GM12891 (cell line): ENCODE measurements at regions not wholly inside any gene's neighbourhood (a gene's known extent, or its start where the extent isn't known, plus 50 kb on each side); places are given as distances from the start of the nearest gene placed in this dataset.

Experiments used
- DNase-seq: peaks from one replicate; pipeline ENCODE4 v3.0.0; 2011; ENCODE audit warnings: low spot score; ENCODE audit not compliant: insufficient read length
- FAIRE-seq: peaks from 2 replicates; lab custom pipeline; 2011; peaks lifted over from hg19 to GRCh38; lab: Jason Lieb, UNC
- PAX5 ChIP-seq: IDR thresholded peaks from 2 replicates; pipeline ENCODE4 v1.6.1; 2011; ENCODE audit warnings: low read length, moderate library complexity, mild to moderate bottlenecking; ENCODE audit not compliant: insufficient read depth, severe bottlenecking
- POLR2A ChIP-seq: IDR thresholded peaks from 2 replicates; pipeline ENCODE4 v1.6.1; 2011; ENCODE audit warnings: low read depth, low read length, control low read depth
- POLR2AphosphoS5 ChIP-seq: IDR thresholded peaks from 2 replicates; pipeline ENCODE4 v1.6.1; 2011; ENCODE audit warnings: low read depth, low read length, control low read depth
- POU2F2 ChIP-seq: IDR thresholded peaks from 2 replicates; pipeline ENCODE4 v1.6.1; 2011; ENCODE audit warnings: low read depth, mild to moderate bottlenecking, control low read depth, low read length, moderate library complexity
- SPI1 ChIP-seq: IDR thresholded peaks from 2 replicates; pipeline ENCODE4 v1.6.1; 2011; ENCODE audit warnings: low read depth, low read length, control low read depth
- TAF1 ChIP-seq: IDR thresholded peaks from 2 replicates; pipeline ENCODE4 v1.6.1; 2011; ENCODE audit warnings: low read depth, low read length, control low read depth

GRCh38 chr6:120005292-120005976, 655.9 kb upstream of the MAN1A1 start:
- TF ChIP-seq POLR2AphosphoS5 = no peak
- no peak for TF ChIP-seq SPI1
- no peak for TF ChIP-seq POLR2A
- no peak for TF ChIP-seq POU2F2
- FAIRE-seq = no peak
- DNase-seq = no peak

DNA sequence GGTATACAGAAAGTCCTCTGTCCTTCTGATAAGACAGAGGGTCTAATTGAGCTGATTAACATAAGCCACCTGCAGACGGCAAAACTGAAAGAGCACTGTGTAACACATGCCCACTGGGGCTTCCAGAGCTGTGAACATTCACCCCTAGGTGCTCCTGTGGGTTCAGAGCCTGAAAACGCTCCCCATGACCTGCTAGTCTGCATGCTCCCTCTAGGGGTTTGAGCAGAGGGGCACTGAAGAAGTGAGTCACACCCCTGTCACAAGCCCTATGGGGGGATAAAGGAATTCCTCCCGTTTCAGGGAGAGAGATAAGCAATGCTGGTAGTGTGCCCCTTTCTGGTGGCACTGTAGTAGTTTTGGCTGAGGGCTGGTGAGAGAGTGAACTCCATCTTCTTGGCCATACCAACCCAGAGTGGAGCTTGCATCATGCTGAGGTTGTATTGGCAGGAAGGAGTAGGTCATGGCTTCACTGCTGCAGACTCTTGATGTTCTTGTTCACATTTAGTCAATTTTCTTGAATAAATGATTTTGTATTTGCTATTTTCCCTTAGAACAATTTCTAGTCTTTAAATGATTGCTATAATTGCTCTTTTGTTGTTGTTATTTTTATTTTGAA, 637.5 kb upstream of the MAN1A1 start:
- FAIRE-seq (no peak), DNase-seq (no peak)
- TF ChIP-seq POLR2AphosphoS5 = no peak
- TF ChIP-seq POLR2A = no peak
- no peak for TF ChIP-seq SPI1
- TF ChIP-seq PAX5 = no peak
- TF ChIP-seq POU2F2 = no peak
- no peak for TF ChIP-seq TAF1

DNA sequence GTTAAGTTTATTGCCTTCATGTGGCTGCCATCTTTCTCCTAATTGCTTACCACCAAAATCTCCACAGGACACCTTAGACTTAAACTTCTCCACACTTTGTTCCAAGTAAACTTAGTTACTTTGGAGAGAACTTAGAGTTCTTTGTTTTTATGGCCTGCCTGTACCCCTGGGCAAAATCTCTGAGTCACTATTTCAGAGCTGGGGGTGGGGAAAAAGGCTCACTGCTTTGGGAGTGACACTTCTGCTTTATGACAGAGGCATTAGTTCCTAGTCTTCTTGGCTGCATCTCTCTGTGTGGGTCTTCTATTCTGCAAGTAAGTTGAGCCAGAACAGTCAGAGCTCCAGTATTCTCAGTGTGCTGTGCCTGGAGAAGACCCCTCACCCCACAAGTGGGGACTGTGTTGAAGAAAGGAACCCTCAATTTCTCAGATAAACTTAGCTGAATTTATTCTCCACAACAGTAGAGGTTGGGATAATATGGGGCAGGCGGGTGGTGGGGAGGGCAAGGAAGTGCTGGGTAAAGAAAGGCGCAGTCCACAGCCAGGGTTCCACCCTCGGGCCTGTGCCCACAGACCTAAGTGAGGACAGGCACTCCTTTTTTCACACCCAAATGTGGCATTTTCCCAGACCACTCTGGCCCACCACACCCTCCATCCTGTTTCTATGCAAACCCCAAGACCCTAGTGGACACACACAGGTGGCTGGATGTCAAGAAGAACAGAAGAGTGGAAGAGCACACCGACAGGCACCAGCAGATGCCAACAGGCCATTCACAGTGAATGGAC, 636.6 kb upstream of the MAN1A1 start:
- TF ChIP-seq TAF1 (no peak), POLR2AphosphoS5 (no peak), POU2F2 (no peak), SPI1 (no peak), POLR2A (no peak), PAX5 (no peak)
- DNase-seq (no peak), FAIRE-seq (no peak)

GRCh38 chr6:119980802-119981201, 631.2 kb upstream of the MAN1A1 start:
- TF ChIP-seq POLR2AphosphoS5 (no peak), SPI1 (no peak), POLR2A (no peak), TAF1 (no peak), PAX5 (no peak), POU2F2 (no peak)
- DNase-seq (no peak), FAIRE-seq (no peak)

DNA sequence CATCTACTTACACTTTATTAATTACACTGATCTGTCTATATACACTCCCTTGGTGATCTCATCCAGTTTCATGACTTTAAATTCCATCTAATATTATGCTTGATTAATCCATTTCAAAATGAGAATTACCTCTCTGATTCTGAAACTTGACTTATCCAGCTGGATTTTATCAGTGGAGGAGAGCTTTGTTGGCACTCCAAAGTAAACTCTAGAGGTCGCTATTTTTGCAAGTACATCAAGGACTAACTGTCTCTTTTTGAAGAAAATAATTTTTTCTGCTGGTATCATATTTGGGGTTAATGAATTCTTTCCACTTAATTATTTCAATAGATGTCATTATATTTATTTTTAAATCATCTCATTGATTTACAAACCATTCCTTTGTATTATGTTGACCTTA, 630.3 kb upstream of the MAN1A1 start:
- TF ChIP-seq POLR2AphosphoS5 = no peak
- no peak for FAIRE-seq
- DNase-seq = no peak

GRCh38 chr6:119978274-119978889, 628.8 kb upstream of the MAN1A1 start:
- TF ChIP-seq TAF1 (no peak), POLR2A (no peak), PAX5 (no peak), SPI1 (no peak), POLR2AphosphoS5 (no peak), POU2F2 (no peak)
- FAIRE-seq = no peak
- DNase-seq = no peak

- no peak for DNase-seq
- no peak for FAIRE-seq
- TF ChIP-seq POLR2AphosphoS5 (no peak), PAX5 (no peak), SPI1 (no peak), TAF1 (no peak), POU2F2 (no peak), POLR2A (no peak)
Observed at GRCh38 chr6:119974430-119975159, 625.0 kb upstream of the MAN1A1 start.

GRCh38 chr6:119966484-119966883, 616.9 kb upstream of the MAN1A1 start:
- no peak for DNase-seq
- FAIRE-seq = no peak
- no peak for TF ChIP-seq PAX5
- TF ChIP-seq TAF1 = no peak
- TF ChIP-seq SPI1 = no peak
- TF ChIP-seq POLR2AphosphoS5 = no peak
- TF ChIP-seq POLR2A = no peak
- TF ChIP-seq POU2F2 = no peak

- DNase-seq (no peak), FAIRE-seq (no peak)
- TF ChIP-seq POU2F2 (no peak), TAF1 (no peak), POLR2A (no peak), PAX5 (no peak), POLR2AphosphoS5 (no peak), SPI1 (no peak)
Observed at GRCh38 chr6:119965900-119966299, 616.3 kb upstream of the MAN1A1 start.
